Retinal pigment epithelial cell (primary cell): ENCODE measurements at regions not wholly inside any gene's neighbourhood (a gene's known extent, or its start where the extent isn't known, plus 50 kb on each side); places are given as distances from the start of the nearest gene placed in this dataset.

ENCODE experiments used
- DNase-seq: peaks from one replicate; pipeline ENCODE4 v3.0.0-alpha.2; 2010; ENCODE audit warnings: low read depth
- H3K4me3 ChIP-seq: 2 replicates; pipeline ENCODE4 v1.5.1; 2011; ENCODE audit warnings: mild to moderate bottlenecking, low read length, control low read depth, moderate library complexity
- CTCF ChIP-seq: conservative IDR thresholded peaks from 2 replicates; pipeline ENCODE4 v1.5.1; 2011; ENCODE audit warnings: low read depth, low read length, control low read depth, inconsistent platforms

DNA sequence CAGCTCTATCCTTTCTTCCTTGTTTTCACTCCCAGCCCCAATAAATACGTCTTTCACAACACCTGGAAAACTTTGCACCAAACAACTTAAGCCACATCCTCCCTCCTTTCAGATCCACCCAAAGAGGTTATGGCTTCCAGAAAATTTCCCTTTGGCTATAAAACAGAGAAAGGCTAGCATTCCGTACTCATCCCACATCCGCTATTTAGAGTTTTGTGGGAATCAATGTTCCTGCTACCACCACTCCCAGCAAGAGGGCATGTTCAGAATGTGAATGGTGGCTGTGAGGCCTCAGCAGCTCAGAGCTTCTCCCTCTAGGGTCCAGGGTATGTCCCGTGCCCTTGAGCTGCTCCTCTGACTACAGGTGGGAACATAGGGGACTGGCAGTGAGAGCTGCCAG, 214.6 kb downstream of the NCK2 start:
- TF ChIP-seq CTCF: no peak
- H3K4me3 ChIP-seq: no peak overlapping the region
- no peak for DNase-seq

DNA sequence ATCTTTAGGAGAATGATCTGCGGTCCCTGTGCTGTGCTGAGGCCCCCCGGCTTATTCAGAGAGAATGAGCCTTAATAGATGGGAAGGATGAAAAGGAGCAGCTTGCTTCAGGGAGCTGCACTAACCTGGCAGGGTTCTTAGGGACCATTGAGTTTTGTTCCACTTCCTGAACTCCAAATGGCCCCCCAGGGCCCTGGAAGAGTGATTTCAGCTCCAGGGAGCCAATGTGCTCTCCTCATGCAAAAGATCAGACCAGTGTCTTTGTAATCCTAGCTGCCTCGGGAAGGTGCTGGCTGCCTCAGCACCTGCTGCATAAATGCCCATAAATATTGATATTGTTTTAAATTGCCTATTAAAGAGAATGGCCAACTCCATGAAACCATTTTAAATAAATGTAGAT, 210.2 kb downstream of the NCK2 start:
- no peak for DNase-seq
- H3K4me3 ChIP-seq: no peak overlapping the region
- no peak for TF ChIP-seq CTCF

- DNase-seq: no peak
- TF ChIP-seq CTCF: no peak
- H3K4me3 ChIP-seq: no peak overlapping the region
Measured at GRCh38 chr2:105953942-105954341, 209.2 kb downstream of the NCK2 start.

DNA sequence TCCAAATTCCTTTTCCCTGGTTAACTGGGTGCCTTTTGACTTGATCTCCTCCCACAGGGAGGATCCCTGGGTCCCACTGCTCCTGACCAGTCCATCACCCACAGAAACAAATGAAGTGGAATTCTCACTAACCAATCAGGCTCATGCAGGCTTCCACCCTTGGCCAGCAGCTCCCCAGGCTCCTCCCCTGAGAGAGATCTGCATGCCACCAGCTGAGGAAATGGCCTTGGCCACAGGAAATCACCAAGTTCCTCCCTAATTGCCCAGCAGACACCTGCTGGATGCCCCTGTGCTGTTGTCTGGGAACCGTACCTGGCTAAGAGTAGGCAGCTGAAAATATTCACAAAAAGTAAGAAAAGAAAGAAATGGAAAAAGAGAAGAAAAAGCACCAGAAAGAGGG, 207.4 kb downstream of the NCK2 start:
- no peak overlapping the region for H3K4me3 ChIP-seq
- no peak for TF ChIP-seq CTCF
- no peak for DNase-seq

DNA sequence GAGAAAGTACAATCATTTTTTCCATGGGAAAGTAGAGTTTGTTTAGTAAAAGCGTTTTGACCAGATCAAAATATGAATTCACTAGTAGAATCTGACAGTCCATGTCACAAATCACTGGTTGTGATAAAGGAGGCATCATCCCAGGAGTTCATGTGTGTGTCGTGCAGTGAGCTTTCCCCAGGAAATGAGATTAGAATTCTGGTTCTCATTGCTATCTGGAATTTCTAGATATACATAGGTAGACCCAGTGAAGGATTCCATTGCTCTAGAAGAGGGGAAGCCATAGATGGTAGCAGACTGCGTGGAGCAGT, 206.6 kb downstream of the NCK2 start:
- no peak overlapping the region for H3K4me3 ChIP-seq
- no peak for DNase-seq
- TF ChIP-seq CTCF: no peak

DNA sequence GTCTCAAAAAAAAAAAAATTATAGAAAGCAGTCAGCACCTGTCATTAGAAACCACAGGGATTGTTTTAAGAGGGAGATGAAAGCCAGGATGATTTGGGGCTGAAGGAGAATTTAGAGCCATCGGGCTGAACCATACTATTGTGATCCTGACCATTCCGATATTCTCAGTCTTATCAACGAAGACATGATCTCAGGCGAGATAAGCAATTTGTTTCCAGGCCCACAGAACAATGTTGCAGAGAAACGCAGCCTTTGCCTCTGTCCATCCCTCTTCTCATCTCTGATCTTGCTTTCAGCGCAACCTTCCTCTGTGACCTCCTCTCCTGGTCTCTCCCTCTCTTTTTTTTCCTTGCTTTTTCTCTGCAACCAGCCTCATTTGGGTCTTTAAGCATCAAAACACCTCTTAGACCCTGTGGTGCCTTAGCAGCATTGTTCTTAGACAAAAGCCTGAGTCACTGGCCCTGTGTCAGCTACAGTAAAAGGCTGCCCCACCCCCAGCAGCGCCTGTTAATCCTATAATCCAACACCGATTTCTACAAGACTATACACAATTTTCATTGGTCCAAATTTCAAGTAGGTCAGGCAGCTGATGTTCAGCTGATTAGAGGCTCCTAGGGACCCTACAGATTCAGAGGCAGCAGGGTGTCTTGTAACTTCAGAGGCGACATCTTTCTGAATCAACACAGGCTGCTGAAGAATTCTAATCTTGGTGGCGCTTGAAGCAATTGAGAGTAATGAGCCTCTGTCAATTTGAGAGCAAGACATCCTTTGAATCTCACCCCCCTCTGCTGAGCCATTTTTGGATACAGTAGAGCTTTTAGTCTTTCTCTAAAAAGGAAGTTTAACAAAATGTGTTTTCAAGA, 206.0 kb downstream of the NCK2 start:
- no peak for TF ChIP-seq CTCF
- no peak overlapping the region for H3K4me3 ChIP-seq
- DNase-seq: peak; percentile 65

DNA sequence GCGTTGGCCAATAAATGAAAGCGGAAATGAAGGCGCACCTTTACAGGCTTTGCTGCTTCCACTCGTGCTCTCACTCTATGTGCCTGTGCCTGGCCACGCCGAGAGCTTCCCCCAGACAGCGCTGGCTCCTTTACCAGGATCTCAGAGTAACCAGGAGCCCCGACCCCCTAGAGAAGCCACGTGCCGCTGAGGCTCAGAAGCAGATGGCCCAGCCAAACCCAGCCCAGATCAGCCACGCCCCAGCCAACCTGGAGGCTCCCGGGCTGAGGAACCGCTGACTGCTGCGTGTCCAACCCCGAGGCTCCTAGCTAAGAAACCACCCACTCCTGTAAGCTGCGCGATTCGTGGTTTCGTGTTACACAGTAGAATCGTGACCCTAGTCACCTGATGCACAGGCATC, 199.3 kb downstream of the NCK2 start:
- TF ChIP-seq CTCF: no peak
- no peak for DNase-seq

More for the DNA sequence above, 199.3 kb downstream of the NCK2 start:
- H3K4me3 ChIP-seq: no peak overlapping the region
